Left ventricle myocardium inferior (tissue), 1 donor: ENCODE measurements at regions not wholly inside any gene's neighbourhood (a gene's known extent, or its start where the extent isn't known, plus 50 kb on each side); places are given as distances from the start of the nearest gene placed in this dataset.

ENCODE experiments used
- DNase-seq: peaks from one replicate; pipeline ENCODE4 v3.0.0-alpha.2; 2020
- H3K27ac ChIP-seq: fragments of 200-600 bp; replicated peaks from 2 replicates; pipeline ENCODE4 v1.8.0; 2021
- H3K27me3 ChIP-seq: fragments of 200-600 bp; 2 replicates; pipeline ENCODE4 v1.8.0; 2021; ENCODE audit warnings: low read depth
- H3K36me3 ChIP-seq: fragments of 200-600 bp; 2 replicates; pipeline ENCODE4 v1.8.0; 2021
- H3K4me1 ChIP-seq: fragments of 200-600 bp; 2 replicates; pipeline ENCODE4 v1.8.0; 2021
- H3K4me3 ChIP-seq: fragments of 200-600 bp; 2 replicates; pipeline ENCODE4 v1.8.0; 2021; ENCODE audit warnings: mild to moderate bottlenecking, moderate library complexity
- H3K9me3 ChIP-seq: fragments of 200-600 bp; replicated peaks from 2 replicates; pipeline ENCODE4 v1.8.0; 2021
- CTCF ChIP-seq: fragments of 200-600 bp; IDR thresholded peaks from 2 replicates; pipeline ENCODE4 v1.8.0; 2021; ENCODE audit warnings: antibody characterized with exemption, mild to moderate bottlenecking, borderline replicate concordance
- intact Hi-C: fragments of 100-400 bp; cut with micrococcal nuclease; formaldehyde crosslinking; loops from one replicate; pipeline ENCODE4 v1.11.0; 2022
- donor health status: DM: no; HTN: yes; CAD: no; lungs with severe emphysema.

DNA sequence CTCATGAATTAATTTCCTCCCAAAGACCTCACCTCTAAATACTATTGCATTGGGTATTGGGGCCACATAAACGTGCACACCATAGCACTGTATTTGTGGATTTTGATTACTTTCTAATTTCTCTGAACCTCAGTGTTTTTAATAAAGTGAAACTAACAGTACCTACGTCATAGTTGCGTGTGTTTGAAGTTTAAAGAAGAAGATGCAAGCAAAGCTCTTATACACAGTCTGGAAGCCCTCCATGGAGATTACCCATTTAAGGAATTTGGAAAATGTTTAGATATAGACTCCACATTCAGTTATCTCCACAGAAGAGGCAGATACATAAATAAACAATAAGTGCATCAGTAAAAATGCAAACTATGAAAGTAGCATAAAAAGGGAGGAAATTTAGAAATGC lies 581.1 kb upstream of the GBE1 start:
- no peak overlapping the region for H3K4me3 ChIP-seq
- no peaks in the 10 kb centered on the region for H3K36me3 ChIP-seq
- no peak overlapping the region for H3K27ac ChIP-seq
- no peak for TF ChIP-seq CTCF
- intact Hi-C loops, result no loop called here
- H3K4me1 ChIP-seq, result no peaks in the 10 kb centered on the region
- no peaks in the 10 kb centered on the region for H3K9me3 ChIP-seq
- H3K27me3 ChIP-seq, result no peaks in the 10 kb centered on the region
- no peak for DNase-seq

- intact Hi-C loops, result no loop called here
Observed at GRCh38 chr3:82329300-82329699, 567.9 kb upstream of the GBE1 start.

GRCh38 chr3:82311901-82312300 lies 550.5 kb upstream of the GBE1 start:
- Histone ChIP-seq H3K4me1 (no peaks in the 10 kb centered on the region), H3K27me3 (no peaks in the 10 kb centered on the region), H3K27ac (no peak overlapping the region), H3K36me3 (no peaks in the 10 kb centered on the region), H3K9me3 (peaks cover 4% of the 10 kb centered on the region), H3K4me3 (no peak overlapping the region)
- intact Hi-C loops, result no loop called here
- no peak for TF ChIP-seq CTCF
- DNase-seq, result no peak

More at GRCh38 chr3:82329300-82329699, 567.9 kb upstream of the GBE1 start:
- peak; percentile 56 for TF ChIP-seq CTCF
- no peak overlapping the region for H3K27ac ChIP-seq
- H3K9me3 ChIP-seq, result no peaks in the 10 kb centered on the region
- no peaks in the 10 kb centered on the region for H3K36me3 ChIP-seq
- H3K27me3 ChIP-seq, result no peaks in the 10 kb centered on the region
- peaks cover 5% of the 10 kb centered on the region for H3K4me1 ChIP-seq
- no peak for DNase-seq
- no peak overlapping the region for H3K4me3 ChIP-seq

DNA sequence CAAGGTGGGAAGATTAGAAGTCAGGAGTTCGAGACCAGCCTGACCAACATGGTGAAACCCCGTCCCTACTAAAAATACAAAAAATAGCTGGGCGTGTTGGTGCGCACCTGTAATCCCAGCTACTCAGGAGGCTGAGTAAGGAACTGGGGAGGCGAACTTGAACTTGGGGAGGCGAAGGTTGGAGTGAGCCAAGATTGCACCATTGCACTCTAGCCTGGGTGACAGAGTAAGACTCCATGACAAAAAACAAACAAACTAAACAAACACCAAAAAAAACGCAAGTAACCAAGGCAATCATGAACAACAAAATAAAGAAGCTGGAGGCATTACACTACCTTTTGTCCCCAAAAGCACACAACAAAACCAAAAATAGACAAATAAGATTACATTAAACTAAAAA lies 547.3 kb upstream of the GBE1 start:
- intact Hi-C loops, result no loop called here
- H3K4me3 ChIP-seq, result no peak overlapping the region
- no peak for DNase-seq

GRCh38 chr3:82306189-82306588 lies 544.7 kb upstream of the GBE1 start:
- DNase-seq, result no peak
- intact Hi-C loops, result no loop called here
- Histone ChIP-seq H3K27me3 (no peaks in the 10 kb centered on the region), H3K4me3 (no peak overlapping the region), H3K9me3 (peaks cover 19% of the 10 kb centered on the region), H3K27ac (no peak overlapping the region), H3K4me1 (no peaks in the 10 kb centered on the region), H3K36me3 (no peaks in the 10 kb centered on the region)
- TF ChIP-seq CTCF, result no peak

More for the DNA sequence above, 547.3 kb upstream of the GBE1 start:
- no peak for TF ChIP-seq CTCF
- no peaks in the 10 kb centered on the region for H3K36me3 ChIP-seq
- H3K9me3 ChIP-seq, result peaks cover 19% of the 10 kb centered on the region
- H3K4me1 ChIP-seq, result no peaks in the 10 kb centered on the region
- no peak overlapping the region for H3K27ac ChIP-seq
- H3K27me3 ChIP-seq, result no peaks in the 10 kb centered on the region

DNA sequence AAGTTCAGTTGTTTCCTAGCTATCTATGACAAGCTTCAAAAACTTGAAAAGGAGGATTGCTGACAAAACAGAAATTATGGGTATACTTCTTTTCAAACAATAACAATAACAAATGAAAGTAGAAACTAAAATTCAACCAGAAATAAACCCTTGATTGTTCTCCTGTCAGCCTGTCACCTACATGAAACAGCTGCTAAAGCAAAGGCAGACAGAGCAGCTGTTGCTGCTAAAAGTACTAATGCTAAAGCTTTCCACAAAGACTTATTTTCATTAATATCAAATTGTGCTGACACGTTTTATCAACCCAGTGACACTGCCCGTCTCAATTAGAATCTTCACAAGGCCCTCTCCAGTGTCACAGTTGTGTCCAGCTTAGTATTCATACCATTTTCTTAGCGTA lies 533.2 kb upstream of the GBE1 start:
- Histone ChIP-seq H3K4me1 (no peaks in the 10 kb centered on the region), H3K9me3 (peaks cover 5% of the 10 kb centered on the region), H3K27me3 (no peaks in the 10 kb centered on the region), H3K36me3 (no peaks in the 10 kb centered on the region), H3K27ac (no peak overlapping the region), H3K4me3 (no peak overlapping the region)
- intact Hi-C loops, result no loop called here
- DNase-seq, result no peak
- TF ChIP-seq CTCF, result no peak
